HCT116 (cell line): ENCODE measurements at regions not wholly inside any gene's neighbourhood (a gene's known extent, or its start where the extent isn't known, plus 50 kb on each side); places are given as distances from the start of the nearest gene placed in this dataset.

ENCODE experiments used
- EZH2 ChIP-seq: fragments of 200-600 bp; sonication (generic); IDR thresholded peaks from 2 replicates; pipeline ENCODE4 v1.6.1; 2017; ENCODE audit warnings: antibody characterized with exemption, mixed run types
- EZH2phosphoT487 ChIP-seq: fragments of 200-600 bp; IDR thresholded peaks from 2 replicates; pipeline ENCODE4 v1.6.1; 2018; ENCODE audit warnings: antibody characterized with exemption, borderline replicate concordance
- POLR2A ChIP-seq: IDR thresholded peaks from 2 replicates; pipeline ENCODE4 v1.7.0; 2011; ENCODE audit warnings: borderline replicate concordance; ENCODE audit not compliant: insufficient read depth, insufficient read length; ENCODE audit errors: extremely low read depth
- RAD21 ChIP-seq: IDR thresholded peaks from 2 replicates; pipeline ENCODE4 v1.6.1; 2012; ENCODE audit warnings: low read depth, mild to moderate bottlenecking
- TF ChIP-seq, protein P1 (sequence below): IDR thresholded peaks from 2 replicates; pipeline ENCODE4 v1.6.1; 2012
- TF ChIP-seq, protein P2 (sequence below), 3 experiments: fragments of 200-600 bp in 1 of 3; sonication (generic) in 1 of 3; IDR thresholded peaks in 2 of 3; conservative IDR thresholded peaks in 1 of 3; 2 replicates each; pipeline ENCODE4 v1.5.1; 2012 to 2017; ENCODE audit warnings: low read depth in 2 of 3, low read length in 2 of 3, antibody characterized with exemption in 1 of 3, borderline replicate concordance in 1 of 3, control low read depth in 1 of 3, mild to moderate bottlenecking in 1 of 3, mixed read lengths in 1 of 3, mixed run types in 1 of 3, moderate library complexity in 1 of 3; ENCODE audit not compliant: insufficient read depth in 1 of 3
- TF ChIP-seq, protein P3 (sequence below): IDR thresholded peaks from 2 replicates; pipeline ENCODE4 v1.6.1; 2012; ENCODE audit warnings: low read depth

DNA sequence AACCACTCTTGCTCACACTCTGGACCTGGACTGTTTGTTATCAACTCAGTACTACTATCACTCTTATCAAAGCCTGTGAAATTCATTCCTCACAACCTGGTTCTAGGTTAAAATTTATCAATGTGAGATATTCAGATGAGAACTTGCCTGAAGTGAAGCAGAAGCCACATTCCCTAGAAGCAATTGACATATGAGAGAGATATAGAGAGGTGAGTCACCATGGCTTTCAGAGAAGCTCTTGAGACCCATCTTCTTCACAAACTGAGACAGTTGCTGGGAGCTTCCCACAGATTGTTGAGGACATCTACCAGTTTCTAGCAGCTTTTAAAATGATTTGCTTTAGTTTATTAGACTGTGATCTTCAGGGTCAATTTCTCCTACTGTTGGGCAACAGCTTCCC, 316.9 kb upstream of the TET2 start:
- TF ChIP-seq, protein P1, sequence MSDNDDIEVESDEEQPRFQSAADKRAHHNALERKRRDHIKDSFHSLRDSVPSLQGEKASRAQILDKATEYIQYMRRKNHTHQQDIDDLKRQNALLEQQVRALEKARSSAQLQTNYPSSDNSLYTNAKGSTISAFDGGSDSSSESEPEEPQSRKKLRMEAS: no peak
- TF ChIP-seq, protein P2, sequence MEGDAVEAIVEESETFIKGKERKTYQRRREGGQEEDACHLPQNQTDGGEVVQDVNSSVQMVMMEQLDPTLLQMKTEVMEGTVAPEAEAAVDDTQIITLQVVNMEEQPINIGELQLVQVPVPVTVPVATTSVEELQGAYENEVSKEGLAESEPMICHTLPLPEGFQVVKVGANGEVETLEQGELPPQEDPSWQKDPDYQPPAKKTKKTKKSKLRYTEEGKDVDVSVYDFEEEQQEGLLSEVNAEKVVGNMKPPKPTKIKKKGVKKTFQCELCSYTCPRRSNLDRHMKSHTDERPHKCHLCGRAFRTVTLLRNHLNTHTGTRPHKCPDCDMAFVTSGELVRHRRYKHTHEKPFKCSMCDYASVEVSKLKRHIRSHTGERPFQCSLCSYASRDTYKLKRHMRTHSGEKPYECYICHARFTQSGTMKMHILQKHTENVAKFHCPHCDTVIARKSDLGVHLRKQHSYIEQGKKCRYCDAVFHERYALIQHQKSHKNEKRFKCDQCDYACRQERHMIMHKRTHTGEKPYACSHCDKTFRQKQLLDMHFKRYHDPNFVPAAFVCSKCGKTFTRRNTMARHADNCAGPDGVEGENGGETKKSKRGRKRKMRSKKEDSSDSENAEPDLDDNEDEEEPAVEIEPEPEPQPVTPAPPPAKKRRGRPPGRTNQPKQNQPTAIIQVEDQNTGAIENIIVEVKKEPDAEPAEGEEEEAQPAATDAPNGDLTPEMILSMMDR (IDR thresholded peaks at IDR 0.05 in 2 of 3, conservative IDR thresholded peaks at IDR 0.05 in 1 of 3; ENCODE audit: borderline replicate concordance in 1 of 3, insufficient read depth in 1 of 3, low read depth in 2 of 3, low read length in 2 of 3): no peak
- TF ChIP-seq EZH2phosphoT487 (no peak), POLR2A (no peak), RAD21 (no peak), EZH2 (no peak)
- TF ChIP-seq, protein P3, sequence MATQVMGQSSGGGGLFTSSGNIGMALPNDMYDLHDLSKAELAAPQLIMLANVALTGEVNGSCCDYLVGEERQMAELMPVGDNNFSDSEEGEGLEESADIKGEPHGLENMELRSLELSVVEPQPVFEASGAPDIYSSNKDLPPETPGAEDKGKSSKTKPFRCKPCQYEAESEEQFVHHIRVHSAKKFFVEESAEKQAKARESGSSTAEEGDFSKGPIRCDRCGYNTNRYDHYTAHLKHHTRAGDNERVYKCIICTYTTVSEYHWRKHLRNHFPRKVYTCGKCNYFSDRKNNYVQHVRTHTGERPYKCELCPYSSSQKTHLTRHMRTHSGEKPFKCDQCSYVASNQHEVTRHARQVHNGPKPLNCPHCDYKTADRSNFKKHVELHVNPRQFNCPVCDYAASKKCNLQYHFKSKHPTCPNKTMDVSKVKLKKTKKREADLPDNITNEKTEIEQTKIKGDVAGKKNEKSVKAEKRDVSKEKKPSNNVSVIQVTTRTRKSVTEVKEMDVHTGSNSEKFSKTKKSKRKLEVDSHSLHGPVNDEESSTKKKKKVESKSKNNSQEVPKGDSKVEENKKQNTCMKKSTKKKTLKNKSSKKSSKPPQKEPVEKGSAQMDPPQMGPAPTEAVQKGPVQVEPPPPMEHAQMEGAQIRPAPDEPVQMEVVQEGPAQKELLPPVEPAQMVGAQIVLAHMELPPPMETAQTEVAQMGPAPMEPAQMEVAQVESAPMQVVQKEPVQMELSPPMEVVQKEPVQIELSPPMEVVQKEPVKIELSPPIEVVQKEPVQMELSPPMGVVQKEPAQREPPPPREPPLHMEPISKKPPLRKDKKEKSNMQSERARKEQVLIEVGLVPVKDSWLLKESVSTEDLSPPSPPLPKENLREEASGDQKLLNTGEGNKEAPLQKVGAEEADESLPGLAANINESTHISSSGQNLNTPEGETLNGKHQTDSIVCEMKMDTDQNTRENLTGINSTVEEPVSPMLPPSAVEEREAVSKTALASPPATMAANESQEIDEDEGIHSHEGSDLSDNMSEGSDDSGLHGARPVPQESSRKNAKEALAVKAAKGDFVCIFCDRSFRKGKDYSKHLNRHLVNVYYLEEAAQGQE: no peak
